GM12892 (cell line): ENCODE measurements at regions not wholly inside any gene's neighbourhood (a gene's known extent, or its start where the extent isn't known, plus 50 kb on each side); places are given as distances from the start of the nearest gene placed in this dataset.
"Not testable (repeated sequence)": the region's sequence is repeated elsewhere in the genome, so short reads cannot be mapped to it uniquely, and the experiment has no call there.

Source experiments
- POLR2A ChIP-seq: IDR thresholded peaks from 2 replicates; pipeline ENCODE4 v1.6.1; 2011; ENCODE audit warnings: low read depth, low read length, control low read depth
- POLR2AphosphoS5 ChIP-seq: IDR thresholded peaks from 2 replicates; pipeline ENCODE4 v1.6.1; 2011; ENCODE audit warnings: low read depth, low read length, control low read depth
- TAF1 ChIP-seq: IDR thresholded peaks from 2 replicates; pipeline ENCODE4 v1.6.1; 2011; ENCODE audit warnings: low read depth, mild to moderate bottlenecking, control low read depth, low read length, borderline replicate concordance

DNA sequence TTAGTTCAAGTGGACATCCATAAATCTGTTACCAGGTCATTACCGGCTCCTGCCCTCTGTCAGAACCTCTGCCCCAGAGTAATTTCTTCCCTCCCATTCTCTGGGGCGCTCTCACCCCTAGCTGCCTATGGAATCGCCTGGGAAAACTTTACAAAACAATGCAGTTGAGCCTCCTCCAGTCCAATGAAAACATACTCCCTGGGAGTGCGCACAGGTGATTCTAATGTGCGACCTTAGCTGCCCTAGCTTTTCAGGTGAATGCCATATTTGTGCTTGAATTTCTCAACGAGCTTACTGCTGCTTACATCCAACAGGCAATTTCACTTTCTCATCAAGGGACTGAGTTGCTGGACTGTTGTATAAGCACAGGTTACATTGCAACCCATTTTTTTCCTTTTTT, 230.7 kb downstream of the NPIPA7 start:
- TF ChIP-seq POLR2A, POLR2AphosphoS5, TAF1: not testable (repeated sequence)
